ENCODE measurements at regions not wholly inside any gene's neighbourhood (a gene's known extent, or its start where the extent isn't known, plus 50 kb on each side); places are given as distances from the start of the nearest gene placed in this dataset.
"Not testable (repeated sequence)": the region's sequence is repeated elsewhere in the genome, so short reads cannot be mapped to it uniquely, and the experiment has no call there.

DNA sequence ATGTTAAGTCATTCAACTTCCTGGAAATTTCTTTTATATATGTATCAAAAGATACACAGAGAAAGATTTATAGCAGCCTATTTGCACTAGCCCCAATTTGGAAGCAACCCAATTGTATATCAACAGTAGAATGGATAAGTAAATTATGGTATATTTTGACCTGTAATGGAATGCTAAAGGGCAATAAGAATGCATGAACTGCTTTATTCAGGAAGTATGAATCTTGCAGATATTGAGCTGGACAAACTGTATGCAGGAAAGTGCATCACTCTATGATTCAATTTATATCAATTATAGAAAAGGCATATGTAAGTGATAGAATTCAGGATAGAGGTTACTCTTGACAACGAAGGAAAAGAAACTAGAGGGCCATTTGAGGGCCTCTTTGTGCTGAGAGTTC is 913.1 kb upstream of the FBXO33 start:
- DNase-seq = no peak

- no peak for DNase-seq
Observed at GRCh38 chr14:40340708-40341107, 908.5 kb upstream of the FBXO33 start.

DNA sequence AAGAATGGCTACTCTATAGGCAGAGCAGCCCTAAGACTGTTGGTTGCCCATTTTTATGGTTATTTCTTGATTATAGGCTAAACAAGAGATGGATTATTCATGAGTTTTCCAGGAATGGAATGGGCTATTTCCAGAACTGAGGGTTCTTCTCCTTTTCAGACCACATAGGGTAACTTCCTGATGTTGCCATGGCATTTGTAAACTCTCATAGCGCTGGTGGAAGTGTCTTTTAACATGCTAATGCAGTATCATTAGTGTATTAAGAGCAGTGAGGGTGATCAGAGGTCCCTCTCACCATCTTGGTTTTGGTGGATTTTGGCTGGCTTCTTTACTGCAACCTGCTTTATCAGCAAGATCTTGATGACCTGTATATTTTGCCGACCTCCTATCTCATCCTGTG is 904.6 kb upstream of the FBXO33 start:
- DNase-seq = no peak

- not testable (repeated sequence) for DNase-seq
Observed at GRCh38 chr14:40326519-40326918, 894.3 kb upstream of the FBXO33 start.

GRCh38 chr14:40318211-40318719 is 886.0 kb upstream of the FBXO33 start:
- DNase-seq = no peak

- no peak for DNase-seq
Observed at GRCh38 chr14:40317690-40318089, 885.5 kb upstream of the FBXO33 start.

DNA sequence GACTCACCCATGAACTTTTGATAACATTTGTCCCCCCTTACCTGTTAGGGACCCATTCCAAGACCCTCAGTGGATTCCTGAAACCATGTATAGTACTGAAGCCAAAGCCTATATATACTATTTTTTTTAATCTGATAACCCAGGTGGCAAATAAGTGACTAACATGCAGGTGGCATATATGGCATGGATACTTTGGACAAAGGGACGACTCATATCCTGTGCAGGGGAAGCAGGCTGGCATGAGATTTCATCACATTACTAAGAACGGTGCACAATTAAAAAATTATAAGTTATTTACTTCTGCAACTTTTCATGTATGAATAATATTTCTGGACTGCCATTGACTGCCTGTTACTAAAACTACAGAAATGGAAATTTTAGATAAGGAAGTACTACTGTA is 880.1 kb upstream of the FBXO33 start:
- DNase-seq = no peak

GRCh38 chr14:40309124-40309523 is 876.9 kb upstream of the FBXO33 start:
- no peak for DNase-seq

GRCh38 chr14:40308240-40308639 is 876.0 kb upstream of the FBXO33 start:
- no peak for DNase-seq

GRCh38 chr14:40296821-40297220 is 864.6 kb upstream of the FBXO33 start:
- DNase-seq = no peak

- no peak for DNase-seq
Observed at GRCh38 chr14:40292664-40293063, 860.4 kb upstream of the FBXO33 start.

GRCh38 chr14:40282196-40282595 is 850.0 kb upstream of the FBXO33 start:
- DNase-seq = no peak

GRCh38 chr14:40280652-40281051 is 848.4 kb upstream of the FBXO33 start:
- DNase-seq = no peak

DNA sequence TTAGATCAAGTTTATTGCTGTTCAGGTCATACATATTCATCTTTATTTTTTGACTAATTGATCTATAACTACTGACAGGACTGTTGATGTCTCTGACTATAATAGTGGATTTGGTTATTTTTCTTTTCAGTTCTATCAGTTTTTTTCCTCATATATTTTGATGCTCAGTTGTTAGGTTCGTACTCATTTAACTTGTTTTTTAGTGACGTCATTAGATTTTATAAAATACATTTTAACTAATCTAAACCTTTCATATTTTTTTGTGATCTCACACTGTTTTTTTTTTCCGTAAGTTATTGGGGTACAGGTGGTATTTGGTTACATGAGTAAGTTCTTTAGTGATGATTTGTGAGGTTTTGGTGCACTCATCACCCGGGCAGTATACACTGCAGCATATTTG is 841.2 kb upstream of the FBXO33 start:
- no peak for DNase-seq

DNA sequence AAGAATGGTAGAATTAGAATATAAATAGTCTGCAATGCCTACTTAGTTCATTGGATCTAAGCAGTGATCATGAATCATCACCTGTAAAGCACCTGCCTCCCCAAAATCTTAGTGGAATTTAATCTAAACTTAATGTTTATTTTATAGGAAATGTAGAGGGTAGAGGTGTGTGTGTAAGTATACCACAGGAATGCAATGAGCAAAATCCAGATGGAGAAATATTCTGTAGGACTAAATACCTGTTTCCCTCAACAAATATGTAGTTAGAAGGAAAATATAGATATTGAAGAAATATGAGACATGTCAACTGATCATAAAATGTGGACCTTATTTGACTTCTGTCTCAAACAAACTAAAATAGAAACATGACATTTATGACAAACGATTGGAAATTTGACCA is 839.2 kb upstream of the FBXO33 start:
- no peak for DNase-seq

DNA sequence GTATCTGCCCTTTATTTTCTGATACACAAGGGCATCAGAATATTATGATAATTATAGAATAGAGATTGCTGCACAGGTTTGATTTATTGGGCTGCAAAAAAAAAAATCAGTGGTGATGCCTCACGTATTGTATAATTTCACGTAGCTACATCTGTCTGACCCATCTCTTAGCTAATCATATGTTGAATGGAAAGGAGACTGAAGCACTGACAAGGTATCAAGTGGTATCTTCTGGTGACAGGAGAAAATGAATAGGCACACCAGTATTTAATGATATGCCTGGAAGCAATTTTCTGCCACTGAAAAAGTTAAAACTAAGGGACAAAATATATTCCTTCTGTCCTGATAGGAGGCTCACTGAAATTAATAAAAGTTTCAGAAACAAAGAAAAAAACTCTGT is 837.2 kb upstream of the FBXO33 start:
- DNase-seq = no peak

DNA sequence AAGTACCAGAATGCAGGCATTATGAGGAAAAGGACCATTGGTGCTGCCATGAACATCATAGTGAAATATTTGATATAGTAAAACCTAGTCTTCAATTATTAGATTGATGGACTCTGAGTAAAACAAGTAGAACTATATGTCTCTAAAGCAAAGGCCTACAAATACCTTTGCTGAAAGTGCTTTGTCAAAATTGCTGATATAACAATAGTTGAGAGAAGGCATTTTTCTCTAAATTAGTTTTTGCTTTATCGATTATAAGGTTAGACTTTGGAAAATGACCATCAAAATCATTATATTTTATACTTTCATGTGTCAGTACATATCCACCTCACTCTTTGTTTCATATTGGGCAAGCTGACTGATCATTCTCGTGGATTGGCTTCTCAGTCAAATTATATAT is 836.0 kb upstream of the FBXO33 start:
- no peak for DNase-seq

GRCh38 chr14:40265096-40265495 is 832.9 kb upstream of the FBXO33 start:
- no peak for DNase-seq

DNA sequence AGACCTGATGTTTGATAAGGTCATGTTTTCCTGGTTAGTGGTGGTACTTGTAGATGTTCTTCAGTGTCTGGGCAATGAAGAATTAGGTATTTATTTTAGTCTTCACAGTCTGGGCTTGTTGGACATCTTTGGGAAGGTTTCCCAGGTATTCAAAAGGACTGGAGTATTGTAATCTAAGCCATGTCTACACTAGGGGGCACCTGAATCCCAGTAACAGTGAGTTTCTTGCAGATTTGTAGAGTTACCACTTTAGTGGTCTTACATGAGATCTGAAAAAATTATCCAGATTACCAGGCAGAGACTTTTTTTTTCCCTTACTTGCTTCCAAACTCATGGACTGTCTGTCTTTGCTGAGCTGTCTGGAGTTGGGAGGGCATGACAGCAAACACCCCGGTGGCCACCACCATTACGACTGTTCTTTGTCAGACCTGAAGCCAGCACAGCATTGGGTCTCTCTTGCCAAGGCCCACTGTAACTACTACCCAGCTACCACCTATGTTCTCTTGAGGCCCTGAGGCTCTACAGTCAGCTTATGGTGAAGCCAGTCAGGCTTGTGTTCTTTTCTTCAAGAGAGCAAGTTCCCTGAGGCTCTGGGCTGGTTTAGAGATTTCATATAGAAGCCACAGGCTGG is 820.7 kb upstream of the FBXO33 start:
- DNase-seq = no peak

DNA sequence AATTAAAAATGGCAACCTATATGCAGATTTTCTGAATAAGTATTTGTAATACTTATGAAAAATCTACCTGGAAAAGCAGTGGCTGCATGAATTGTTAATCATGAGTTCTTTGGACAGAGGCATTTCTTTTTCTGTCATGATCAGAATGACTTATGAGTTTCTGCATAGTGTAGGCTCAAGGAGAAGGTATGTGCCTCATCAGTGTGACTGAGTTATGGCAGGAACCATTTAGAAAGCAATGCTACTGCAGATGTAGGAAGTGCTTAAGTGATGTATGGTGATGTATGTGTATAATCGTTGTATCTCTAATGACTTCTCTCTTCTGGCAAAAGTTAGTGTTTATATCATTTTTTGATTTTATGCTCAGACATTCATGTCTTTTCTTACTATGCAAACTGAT is 816.4 kb upstream of the FBXO33 start:
- no peak for DNase-seq

DNA sequence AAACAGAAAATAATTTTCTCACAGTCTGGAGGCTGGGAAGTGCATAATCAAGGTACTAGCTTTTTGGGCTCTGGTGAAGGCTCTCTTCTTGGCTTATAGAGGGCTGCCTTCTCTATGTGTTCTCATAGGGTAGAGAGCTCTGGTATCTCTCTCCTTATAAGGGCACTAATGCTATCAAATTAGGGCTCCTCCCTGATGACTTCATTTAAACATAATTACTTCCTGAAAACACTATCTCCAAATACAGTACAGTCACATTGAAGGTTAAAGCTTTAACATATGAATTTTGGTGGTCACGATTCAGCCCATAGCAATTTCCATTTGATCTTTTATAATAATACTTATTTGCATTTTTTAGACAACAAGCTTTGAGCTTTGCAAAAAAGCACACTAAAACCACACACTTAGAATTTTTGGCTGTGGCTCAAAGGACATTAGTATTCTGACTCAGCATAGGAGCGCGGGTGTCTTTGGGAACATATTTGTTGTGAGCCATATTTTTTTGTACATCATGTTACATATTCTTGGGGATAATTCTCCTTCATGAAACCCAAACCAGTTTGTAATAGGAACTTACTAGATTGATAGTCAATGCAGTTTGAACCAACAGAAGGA is 808.1 kb upstream of the FBXO33 start:
- DNase-seq = no peak

- DNase-seq = no peak
Observed at GRCh38 chr14:40232302-40232701, 800.1 kb upstream of the FBXO33 start.

- no peak for DNase-seq
Observed at GRCh38 chr14:40229676-40230075, 797.4 kb upstream of the FBXO33 start.

DNA sequence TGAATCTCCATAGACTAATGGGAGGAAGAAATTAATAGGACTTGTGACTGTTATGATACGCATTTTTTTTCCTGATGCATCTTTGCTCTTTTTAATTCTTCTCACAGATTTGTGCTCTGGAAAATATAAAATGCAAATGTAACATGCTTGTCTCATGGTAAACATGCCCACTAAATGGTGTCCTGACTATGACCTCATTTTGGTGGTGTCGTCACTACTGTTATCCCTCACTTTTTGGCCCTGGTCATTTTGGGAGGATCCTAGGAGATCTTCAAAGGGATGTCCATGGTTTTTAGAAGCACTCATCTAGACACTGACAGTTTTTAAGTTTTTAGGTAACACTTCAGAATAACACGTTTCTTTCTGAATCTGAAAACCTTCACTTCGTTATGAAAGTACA is 790.8 kb upstream of the FBXO33 start:
- DNase-seq = no peak

DNA sequence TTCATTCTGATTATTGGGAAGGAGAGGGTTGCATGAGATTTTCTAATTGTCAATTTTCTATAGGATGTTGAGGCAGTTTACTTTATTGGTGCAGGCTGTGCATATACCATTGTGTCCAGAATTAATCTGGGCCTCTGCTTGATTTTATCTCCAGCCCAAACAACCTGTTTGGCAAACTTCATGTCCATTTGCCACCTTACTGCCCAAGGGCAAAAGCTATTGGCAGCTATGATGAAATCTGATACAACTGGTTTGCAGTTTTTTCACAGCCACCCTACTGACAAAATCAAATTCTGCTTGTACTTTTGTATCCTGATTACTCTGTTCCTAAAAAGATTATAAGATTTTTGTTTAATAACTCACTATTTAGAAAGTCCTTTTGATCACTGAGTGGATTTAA is 789.2 kb upstream of the FBXO33 start:
- no peak for DNase-seq

Measured in NCI-H774 (cell line).